ENCODE measurements at regions not wholly inside any gene's neighbourhood (a gene's known extent, or its start where the extent isn't known, plus 50 kb on each side); places are given as distances from the start of the nearest gene placed in this dataset.

GRCh38 chr1:96424877-96425276 is 296.7 kb upstream of the PTBP2 start:
- TF ChIP-seq CTCF (IDR thresholded peaks at IDR 0.05), result no peak
- no peak for TF ChIP-seq POLR2AphosphoS5 (IDR thresholded peaks at IDR 0.05)
- no peak for TF ChIP-seq EP300 (IDR thresholded peaks at IDR 0.05)
